ENCODE measurements at regions not wholly inside any gene's neighbourhood (a gene's known extent, or its start where the extent isn't known, plus 50 kb on each side); places are given as distances from the start of the nearest gene placed in this dataset.
"Not testable (repeated sequence)": the region's sequence is repeated elsewhere in the genome, so short reads cannot be mapped to it uniquely, and the experiment has no call there.

DNA sequence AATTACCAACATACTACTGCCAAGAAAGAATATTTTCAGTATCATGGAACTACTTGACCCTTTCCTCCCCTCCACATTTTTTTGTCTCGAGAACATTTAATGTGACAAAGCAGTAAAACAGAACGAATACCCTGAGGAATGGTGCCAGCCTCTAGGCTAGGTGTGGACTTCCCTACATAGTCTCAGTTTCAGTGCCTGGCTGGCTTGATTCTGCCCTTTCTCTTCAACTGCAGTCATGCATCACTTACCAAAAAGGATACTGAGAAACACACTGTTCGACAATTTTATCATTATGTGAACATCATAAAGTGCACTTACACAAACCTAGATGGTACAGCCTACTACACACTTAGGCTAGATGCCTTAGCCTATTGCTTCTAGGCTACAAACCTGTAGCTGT lies 305.3 kb upstream of the HNRNPA3 start:
- TF ChIP-seq, protein P1, sequence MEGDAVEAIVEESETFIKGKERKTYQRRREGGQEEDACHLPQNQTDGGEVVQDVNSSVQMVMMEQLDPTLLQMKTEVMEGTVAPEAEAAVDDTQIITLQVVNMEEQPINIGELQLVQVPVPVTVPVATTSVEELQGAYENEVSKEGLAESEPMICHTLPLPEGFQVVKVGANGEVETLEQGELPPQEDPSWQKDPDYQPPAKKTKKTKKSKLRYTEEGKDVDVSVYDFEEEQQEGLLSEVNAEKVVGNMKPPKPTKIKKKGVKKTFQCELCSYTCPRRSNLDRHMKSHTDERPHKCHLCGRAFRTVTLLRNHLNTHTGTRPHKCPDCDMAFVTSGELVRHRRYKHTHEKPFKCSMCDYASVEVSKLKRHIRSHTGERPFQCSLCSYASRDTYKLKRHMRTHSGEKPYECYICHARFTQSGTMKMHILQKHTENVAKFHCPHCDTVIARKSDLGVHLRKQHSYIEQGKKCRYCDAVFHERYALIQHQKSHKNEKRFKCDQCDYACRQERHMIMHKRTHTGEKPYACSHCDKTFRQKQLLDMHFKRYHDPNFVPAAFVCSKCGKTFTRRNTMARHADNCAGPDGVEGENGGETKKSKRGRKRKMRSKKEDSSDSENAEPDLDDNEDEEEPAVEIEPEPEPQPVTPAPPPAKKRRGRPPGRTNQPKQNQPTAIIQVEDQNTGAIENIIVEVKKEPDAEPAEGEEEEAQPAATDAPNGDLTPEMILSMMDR (IDR thresholded peaks at IDR 0.05; ENCODE audit: extremely low read depth, low read depth, low read length), result no peak
- Histone ChIP-seq H3K4me1 (ENCODE audit: insufficient read depth, low read length) (no peaks in the 10 kb centered on the region), H3K79me2 (ENCODE audit: insufficient read depth, low read length) (no peaks in the 10 kb centered on the region), H3K4me3 (ENCODE audit: insufficient read depth, low read length) (no peak overlapping the region), H3K27me3 (ENCODE audit: insufficient read depth, low read length) (no peaks in the 10 kb centered on the region), H3K4me2 (ENCODE audit: insufficient read depth, low read length) (no peak overlapping the region), H3K27ac (ENCODE audit: low read depth, low read length) (no peak overlapping the region), H4K20me1 (ENCODE audit: insufficient read depth, low read length) (no peaks in the 10 kb centered on the region), H3K9me3 (ENCODE audit: low read depth, low read length) (no peaks in the 10 kb centered on the region), H3K36me3 (ENCODE audit: insufficient read depth, low read length) (no peaks in the 10 kb centered on the region), H2AFZ (ENCODE audit: low read length) (no peak overlapping the region)
- DNase-seq (ENCODE audit: insufficient read length, low spot score, missing footprints), result no peak

DNA sequence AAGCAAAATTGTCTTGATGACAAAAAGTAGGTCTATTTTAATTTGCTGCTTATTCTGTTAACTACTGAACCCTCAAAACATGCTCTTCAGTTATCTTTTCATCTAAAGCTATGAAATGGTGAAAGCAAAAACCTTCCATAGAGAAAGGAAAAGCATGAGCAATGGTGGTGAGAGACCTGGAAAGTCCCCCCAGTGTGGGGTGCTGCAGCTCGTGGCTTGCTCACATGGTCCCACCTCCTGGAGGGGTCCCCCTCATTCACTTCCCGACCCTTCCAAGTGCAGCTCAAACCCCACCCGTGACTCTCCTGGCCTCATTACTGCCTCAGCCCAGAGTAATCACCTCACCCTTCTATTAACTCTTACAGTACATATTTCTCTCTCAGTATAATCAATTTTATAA lies 301.8 kb upstream of the HNRNPA3 start:
- no peak for DNase-seq (ENCODE audit: insufficient read length, low spot score, missing footprints)

DNA sequence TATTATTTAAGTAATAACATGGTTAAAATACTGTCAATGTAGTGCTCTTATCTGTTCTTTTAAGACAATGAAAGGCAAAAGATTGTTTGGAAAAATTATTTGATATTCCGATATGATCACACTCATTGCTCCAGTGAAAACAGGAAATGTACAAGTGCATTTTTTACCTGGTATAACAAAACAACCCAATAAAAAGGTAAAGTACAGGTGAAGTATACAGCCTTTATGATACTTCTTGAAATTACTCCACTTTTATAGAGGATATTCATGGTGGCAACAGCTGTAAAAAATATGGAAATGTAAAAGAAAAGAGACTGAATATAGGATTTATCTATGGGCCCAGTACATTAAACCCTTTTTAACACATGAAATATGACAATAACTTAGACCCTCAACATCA lies 298.6 kb upstream of the HNRNPA3 start:
- H2AFZ ChIP-seq (ENCODE audit: low read length), result no peak overlapping the region
- H3K4me1 ChIP-seq (ENCODE audit: insufficient read depth, low read length), result no peaks in the 10 kb centered on the region
- no peak overlapping the region for H3K4me3 ChIP-seq (ENCODE audit: insufficient read depth, low read length)
- no peak overlapping the region for H3K27ac ChIP-seq (ENCODE audit: low read depth, low read length)
- DNase-seq (ENCODE audit: insufficient read length, low spot score, missing footprints), result no peak
- H3K4me2 ChIP-seq (ENCODE audit: insufficient read depth, low read length), result no peak overlapping the region
- no peaks in the 10 kb centered on the region for H3K9me3 ChIP-seq (ENCODE audit: low read depth, low read length)
- H4K20me1 ChIP-seq (ENCODE audit: insufficient read depth, low read length), result no peaks in the 10 kb centered on the region
- TF ChIP-seq, protein P1 (IDR thresholded peaks at IDR 0.05; ENCODE audit: extremely low read depth, low read depth, low read length), result no peak
- no peaks in the 10 kb centered on the region for H3K36me3 ChIP-seq (ENCODE audit: insufficient read depth, low read length)
- H3K27me3 ChIP-seq (ENCODE audit: insufficient read depth, low read length), result no peaks in the 10 kb centered on the region
- H3K79me2 ChIP-seq (ENCODE audit: insufficient read depth, low read length), result no peaks in the 10 kb centered on the region

More for the DNA sequence above, 301.8 kb upstream of the HNRNPA3 start:
- Histone ChIP-seq H3K4me2 (ENCODE audit: insufficient read depth, low read length) (no peak overlapping the region), H3K9me3 (ENCODE audit: low read depth, low read length) (no peaks in the 10 kb centered on the region), H3K4me3 (ENCODE audit: insufficient read depth, low read length) (no peak overlapping the region), H2AFZ (ENCODE audit: low read length) (no peak overlapping the region), H4K20me1 (ENCODE audit: insufficient read depth, low read length) (no peaks in the 10 kb centered on the region), H3K36me3 (ENCODE audit: insufficient read depth, low read length) (no peaks in the 10 kb centered on the region), H3K27me3 (ENCODE audit: insufficient read depth, low read length) (no peaks in the 10 kb centered on the region), H3K4me1 (ENCODE audit: insufficient read depth, low read length) (no peaks in the 10 kb centered on the region), H3K27ac (ENCODE audit: low read depth, low read length) (no peak overlapping the region), H3K79me2 (ENCODE audit: insufficient read depth, low read length) (no peaks in the 10 kb centered on the region)
- TF ChIP-seq, protein P1 (IDR thresholded peaks at IDR 0.05; ENCODE audit: extremely low read depth, low read depth, low read length), result no peak

DNA sequence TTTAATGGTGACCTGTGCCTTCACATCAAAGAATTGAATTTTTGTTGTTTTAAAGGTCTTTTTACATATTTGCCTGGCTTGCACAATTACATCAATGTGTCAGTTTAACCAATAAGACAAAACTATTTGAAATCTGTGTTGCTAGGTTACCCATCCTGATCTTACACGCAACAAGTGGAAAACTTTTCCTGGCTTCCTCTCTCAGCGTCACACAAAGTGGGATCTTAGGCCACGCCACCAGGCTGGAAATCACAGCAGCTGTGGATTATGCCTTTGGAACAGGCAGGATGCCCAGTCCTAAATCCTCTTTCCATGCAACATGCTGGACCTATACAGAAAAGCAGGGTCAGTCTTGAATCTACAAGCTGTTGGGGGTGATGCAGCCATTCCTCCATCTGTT lies 298.2 kb upstream of the HNRNPA3 start:
- DNase-seq (ENCODE audit: insufficient read length, low spot score, missing footprints), result no peak
- H2AFZ ChIP-seq (ENCODE audit: low read length), result no peak overlapping the region
- H4K20me1 ChIP-seq (ENCODE audit: insufficient read depth, low read length), result no peaks in the 10 kb centered on the region
- no peak overlapping the region for H3K4me2 ChIP-seq (ENCODE audit: insufficient read depth, low read length)
- TF ChIP-seq, protein P1 (IDR thresholded peaks at IDR 0.05; ENCODE audit: extremely low read depth, low read depth, low read length), result no peak
- no peaks in the 10 kb centered on the region for H3K36me3 ChIP-seq (ENCODE audit: insufficient read depth, low read length)
- no peaks in the 10 kb centered on the region for H3K27me3 ChIP-seq (ENCODE audit: insufficient read depth, low read length)
- no peaks in the 10 kb centered on the region for H3K4me1 ChIP-seq (ENCODE audit: insufficient read depth, low read length)
- no peak overlapping the region for H3K4me3 ChIP-seq (ENCODE audit: insufficient read depth, low read length)
- no peaks in the 10 kb centered on the region for H3K79me2 ChIP-seq (ENCODE audit: insufficient read depth, low read length)
- no peaks in the 10 kb centered on the region for H3K9me3 ChIP-seq (ENCODE audit: low read depth, low read length)
- no peak overlapping the region for H3K27ac ChIP-seq (ENCODE audit: low read depth, low read length)

GRCh38 chr2:176922545-176922944 lies 290.0 kb upstream of the HNRNPA3 start:
- H3K4me1 ChIP-seq (ENCODE audit: insufficient read depth, low read length); H3K9me3 ChIP-seq (ENCODE audit: low read depth, low read length); H3K36me3 ChIP-seq (ENCODE audit: insufficient read depth, low read length); H4K20me1 ChIP-seq (ENCODE audit: insufficient read depth, low read length); H3K27me3 ChIP-seq (ENCODE audit: insufficient read depth, low read length); DNase-seq (ENCODE audit: insufficient read length, low spot score, missing footprints); H3K4me3 ChIP-seq (ENCODE audit: insufficient read depth, low read length); H2AFZ ChIP-seq (ENCODE audit: low read length); H3K79me2 ChIP-seq (ENCODE audit: insufficient read depth, low read length); H3K27ac ChIP-seq (ENCODE audit: low read depth, low read length); H3K4me2 ChIP-seq (ENCODE audit: insufficient read depth, low read length): not testable (repeated sequence)
